ENCODE measurements at regions not wholly inside any gene's neighbourhood (a gene's known extent, or its start where the extent isn't known, plus 50 kb on each side); places are given as distances from the start of the nearest gene placed in this dataset.

DNA sequence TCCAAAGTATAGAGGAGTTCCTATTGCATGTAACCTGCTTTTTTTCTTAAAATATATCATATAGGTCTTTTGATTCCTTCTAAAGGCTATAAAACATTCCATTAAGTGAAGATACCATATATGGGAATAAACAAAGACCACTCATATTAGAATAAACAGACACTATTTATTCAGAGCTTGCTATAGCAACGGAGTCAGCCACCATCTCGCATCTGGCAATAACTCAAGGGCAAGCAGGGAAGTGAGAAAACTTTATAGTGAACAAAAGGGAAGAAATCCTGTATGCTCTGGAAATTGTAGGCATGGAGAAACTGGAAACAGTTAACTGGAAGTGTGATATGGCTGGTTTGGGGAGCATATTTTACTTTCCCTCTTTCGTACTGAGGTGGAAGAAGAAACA lies 301.9 kb downstream of the PTH2R start:
- no peak for ATAC-seq
- no TSS peak for BruUV-seq (replicated peaks)

DNA sequence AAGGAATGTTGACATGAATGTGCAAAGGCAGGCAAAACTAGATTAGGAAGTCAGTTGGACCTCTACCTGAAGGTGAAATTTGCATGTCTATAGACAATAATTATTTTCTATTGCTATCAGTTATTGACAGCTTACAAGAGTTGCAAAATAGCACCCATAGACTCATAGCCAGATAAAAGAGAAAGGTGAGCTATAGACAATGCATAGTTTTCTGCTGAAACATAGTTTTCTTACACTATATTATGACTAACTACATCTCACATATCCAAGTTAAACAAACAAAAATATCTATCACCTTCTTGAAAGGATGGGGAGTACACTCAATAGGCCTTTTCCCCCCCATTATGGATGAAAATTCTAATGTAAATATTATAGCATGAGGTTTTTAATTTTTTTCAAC lies 305.0 kb downstream of the PTH2R start:
- Histone ChIP-seq H3K27me3 (ENCODE audit: control insufficient read depth, insufficient read depth, low read length) (no peaks in the 10 kb centered on the region), H3K4me3 (ENCODE audit: low read depth in 2 of 2, low read length in 2 of 2) (no peak overlapping the region), H3K36me3 (ENCODE audit: control insufficient read depth, insufficient read depth, low read length) (no peaks in the 10 kb centered on the region), H3K4me1 (ENCODE audit: control insufficient read depth, insufficient read depth, low read length) (no peaks in the 10 kb centered on the region), H3K9me3 (ENCODE audit: control insufficient read depth, insufficient read depth, low read depth, low read length) (no peaks in the 10 kb centered on the region), H3K27ac (ENCODE audit: low read length) (no peak overlapping the region)
- POLR2A ChIA-PET = no interaction called here
- CTCF ChIA-PET = no interaction called here
- no TSS peak for BruUV-seq (replicated peaks)
- in situ Hi-C loops (cut with HindIII; ENCODE audit: low pct_unique_long_range_greater_than_20kb, low sequenced_read_pairs) (no loop called here), intact Hi-C loops (cut with micrococcal nuclease; ENCODE audit: unreplicated experiment) (no loop called here)
- DNase-seq (ENCODE audit: low read depth, low spot score) = no peak
- no peak for TF ChIP-seq POLR2AphosphoS5 (IDR thresholded peaks at IDR 0.05; ENCODE audit: low read depth, low read length)
- no peak for TF ChIP-seq SIN3A (IDR thresholded peaks at IDR 0.05; ENCODE audit: borderline replicate concordance, insufficient read depth, low read depth, low read length)
- TF ChIP-seq TCF7L2 (IDR thresholded peaks at IDR 0.05; ENCODE audit: low read depth, low read length) = no peak
- TF ChIP-seq, protein P1, sequence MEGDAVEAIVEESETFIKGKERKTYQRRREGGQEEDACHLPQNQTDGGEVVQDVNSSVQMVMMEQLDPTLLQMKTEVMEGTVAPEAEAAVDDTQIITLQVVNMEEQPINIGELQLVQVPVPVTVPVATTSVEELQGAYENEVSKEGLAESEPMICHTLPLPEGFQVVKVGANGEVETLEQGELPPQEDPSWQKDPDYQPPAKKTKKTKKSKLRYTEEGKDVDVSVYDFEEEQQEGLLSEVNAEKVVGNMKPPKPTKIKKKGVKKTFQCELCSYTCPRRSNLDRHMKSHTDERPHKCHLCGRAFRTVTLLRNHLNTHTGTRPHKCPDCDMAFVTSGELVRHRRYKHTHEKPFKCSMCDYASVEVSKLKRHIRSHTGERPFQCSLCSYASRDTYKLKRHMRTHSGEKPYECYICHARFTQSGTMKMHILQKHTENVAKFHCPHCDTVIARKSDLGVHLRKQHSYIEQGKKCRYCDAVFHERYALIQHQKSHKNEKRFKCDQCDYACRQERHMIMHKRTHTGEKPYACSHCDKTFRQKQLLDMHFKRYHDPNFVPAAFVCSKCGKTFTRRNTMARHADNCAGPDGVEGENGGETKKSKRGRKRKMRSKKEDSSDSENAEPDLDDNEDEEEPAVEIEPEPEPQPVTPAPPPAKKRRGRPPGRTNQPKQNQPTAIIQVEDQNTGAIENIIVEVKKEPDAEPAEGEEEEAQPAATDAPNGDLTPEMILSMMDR (IDR thresholded peaks at IDR 0.05) = no peak
- TF ChIP-seq, protein P2, sequence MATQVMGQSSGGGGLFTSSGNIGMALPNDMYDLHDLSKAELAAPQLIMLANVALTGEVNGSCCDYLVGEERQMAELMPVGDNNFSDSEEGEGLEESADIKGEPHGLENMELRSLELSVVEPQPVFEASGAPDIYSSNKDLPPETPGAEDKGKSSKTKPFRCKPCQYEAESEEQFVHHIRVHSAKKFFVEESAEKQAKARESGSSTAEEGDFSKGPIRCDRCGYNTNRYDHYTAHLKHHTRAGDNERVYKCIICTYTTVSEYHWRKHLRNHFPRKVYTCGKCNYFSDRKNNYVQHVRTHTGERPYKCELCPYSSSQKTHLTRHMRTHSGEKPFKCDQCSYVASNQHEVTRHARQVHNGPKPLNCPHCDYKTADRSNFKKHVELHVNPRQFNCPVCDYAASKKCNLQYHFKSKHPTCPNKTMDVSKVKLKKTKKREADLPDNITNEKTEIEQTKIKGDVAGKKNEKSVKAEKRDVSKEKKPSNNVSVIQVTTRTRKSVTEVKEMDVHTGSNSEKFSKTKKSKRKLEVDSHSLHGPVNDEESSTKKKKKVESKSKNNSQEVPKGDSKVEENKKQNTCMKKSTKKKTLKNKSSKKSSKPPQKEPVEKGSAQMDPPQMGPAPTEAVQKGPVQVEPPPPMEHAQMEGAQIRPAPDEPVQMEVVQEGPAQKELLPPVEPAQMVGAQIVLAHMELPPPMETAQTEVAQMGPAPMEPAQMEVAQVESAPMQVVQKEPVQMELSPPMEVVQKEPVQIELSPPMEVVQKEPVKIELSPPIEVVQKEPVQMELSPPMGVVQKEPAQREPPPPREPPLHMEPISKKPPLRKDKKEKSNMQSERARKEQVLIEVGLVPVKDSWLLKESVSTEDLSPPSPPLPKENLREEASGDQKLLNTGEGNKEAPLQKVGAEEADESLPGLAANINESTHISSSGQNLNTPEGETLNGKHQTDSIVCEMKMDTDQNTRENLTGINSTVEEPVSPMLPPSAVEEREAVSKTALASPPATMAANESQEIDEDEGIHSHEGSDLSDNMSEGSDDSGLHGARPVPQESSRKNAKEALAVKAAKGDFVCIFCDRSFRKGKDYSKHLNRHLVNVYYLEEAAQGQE (IDR thresholded peaks at IDR 0.05; ENCODE audit: insufficient read depth in 1 of 2, low read depth in 2 of 2, low read length in 1 of 2) = no peak
- ATAC-seq = no peak

More for the DNA sequence above, 301.9 kb downstream of the PTH2R start:
- Histone ChIP-seq H3K9me3 (ENCODE audit: control insufficient read depth, insufficient read depth, low read depth, low read length) (no peaks in the 10 kb centered on the region), H3K4me3 (ENCODE audit: low read depth in 2 of 2, low read length in 2 of 2) (no peak overlapping the region), H3K36me3 (ENCODE audit: control insufficient read depth, insufficient read depth, low read length) (no peaks in the 10 kb centered on the region), H3K27me3 (ENCODE audit: control insufficient read depth, insufficient read depth, low read length) (no peaks in the 10 kb centered on the region), H3K27ac (ENCODE audit: low read length) (no peak overlapping the region), H3K4me1 (ENCODE audit: control insufficient read depth, insufficient read depth, low read length) (no peaks in the 10 kb centered on the region)
- ChIA-PET POLR2A (no interaction called here), CTCF (no interaction called here)
- intact Hi-C loops (cut with micrococcal nuclease; ENCODE audit: unreplicated experiment) (no loop called here), in situ Hi-C loops (cut with HindIII; ENCODE audit: low pct_unique_long_range_greater_than_20kb, low sequenced_read_pairs) (no loop called here)
- TF ChIP-seq SIN3A (IDR thresholded peaks at IDR 0.05; ENCODE audit: borderline replicate concordance, insufficient read depth, low read depth, low read length) (no peak), TCF7L2 (IDR thresholded peaks at IDR 0.05; ENCODE audit: low read depth, low read length) (no peak), POLR2AphosphoS5 (IDR thresholded peaks at IDR 0.05; ENCODE audit: low read depth, low read length) (no peak)
- TF ChIP-seq, protein P1 (IDR thresholded peaks at IDR 0.05) = no peak
- TF ChIP-seq, protein P2 (IDR thresholded peaks at IDR 0.05; ENCODE audit: insufficient read depth in 1 of 2, low read depth in 2 of 2, low read length in 1 of 2) = no peak
- DNase-seq (ENCODE audit: low read depth, low spot score) = no peak
